Omental fat pad (tissue), 3 donors: ENCODE measurements at regions not wholly inside any gene's neighbourhood (a gene's known extent, or its start where the extent isn't known, plus 50 kb on each side); places are given as distances from the start of the nearest gene placed in this dataset.

ENCODE experiments used
- ATAC-seq: fragments of 150-250 bp; one replicate; pipeline ENCODE4 v1.9.1; 2016; ENCODE audit warnings: mild to moderate bottlenecking, moderate library complexity; ENCODE audit not compliant: low FRiP score
- DNase-seq: peaks from one replicate; pipeline ENCODE4 v3.0.0-alpha.2; 2019; ENCODE audit warnings: low spot score
- TF ChIP-seq, protein P1 (sequence below), 3 donors: fragments of 450-650 bp; IDR thresholded peaks; one replicate each; pipeline ENCODE4 v1.5.1; 2016 to 2017; ENCODE audit warnings: antibody characterized with exemption in 3 of 3, mild to moderate bottlenecking in 3 of 3, moderate library complexity in 2 of 3

DNA sequence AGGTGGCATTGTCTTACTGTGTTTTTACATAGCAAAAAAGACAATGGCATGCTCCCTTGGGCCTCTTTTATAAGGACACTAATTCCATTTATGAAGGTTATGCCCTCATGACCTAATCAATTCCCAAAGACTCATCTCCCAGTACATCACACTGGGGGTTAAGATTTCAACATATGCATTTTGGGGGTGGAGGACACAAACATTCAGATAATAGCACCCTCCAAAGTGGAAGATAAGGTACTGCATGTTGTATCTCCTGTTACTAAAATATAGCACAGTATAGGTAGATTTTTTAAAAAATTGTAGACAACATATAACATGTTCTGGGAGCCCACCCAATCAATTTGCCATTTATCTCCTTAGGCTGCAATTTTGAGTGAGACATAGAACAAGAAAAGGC lies 221.2 kb downstream of the LIG4 start:
- ATAC-seq: no peak
- TF ChIP-seq, protein P1, sequence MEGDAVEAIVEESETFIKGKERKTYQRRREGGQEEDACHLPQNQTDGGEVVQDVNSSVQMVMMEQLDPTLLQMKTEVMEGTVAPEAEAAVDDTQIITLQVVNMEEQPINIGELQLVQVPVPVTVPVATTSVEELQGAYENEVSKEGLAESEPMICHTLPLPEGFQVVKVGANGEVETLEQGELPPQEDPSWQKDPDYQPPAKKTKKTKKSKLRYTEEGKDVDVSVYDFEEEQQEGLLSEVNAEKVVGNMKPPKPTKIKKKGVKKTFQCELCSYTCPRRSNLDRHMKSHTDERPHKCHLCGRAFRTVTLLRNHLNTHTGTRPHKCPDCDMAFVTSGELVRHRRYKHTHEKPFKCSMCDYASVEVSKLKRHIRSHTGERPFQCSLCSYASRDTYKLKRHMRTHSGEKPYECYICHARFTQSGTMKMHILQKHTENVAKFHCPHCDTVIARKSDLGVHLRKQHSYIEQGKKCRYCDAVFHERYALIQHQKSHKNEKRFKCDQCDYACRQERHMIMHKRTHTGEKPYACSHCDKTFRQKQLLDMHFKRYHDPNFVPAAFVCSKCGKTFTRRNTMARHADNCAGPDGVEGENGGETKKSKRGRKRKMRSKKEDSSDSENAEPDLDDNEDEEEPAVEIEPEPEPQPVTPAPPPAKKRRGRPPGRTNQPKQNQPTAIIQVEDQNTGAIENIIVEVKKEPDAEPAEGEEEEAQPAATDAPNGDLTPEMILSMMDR (IDR thresholded peaks at IDR 0.05): no peak
- DNase-seq: no peak

DNA sequence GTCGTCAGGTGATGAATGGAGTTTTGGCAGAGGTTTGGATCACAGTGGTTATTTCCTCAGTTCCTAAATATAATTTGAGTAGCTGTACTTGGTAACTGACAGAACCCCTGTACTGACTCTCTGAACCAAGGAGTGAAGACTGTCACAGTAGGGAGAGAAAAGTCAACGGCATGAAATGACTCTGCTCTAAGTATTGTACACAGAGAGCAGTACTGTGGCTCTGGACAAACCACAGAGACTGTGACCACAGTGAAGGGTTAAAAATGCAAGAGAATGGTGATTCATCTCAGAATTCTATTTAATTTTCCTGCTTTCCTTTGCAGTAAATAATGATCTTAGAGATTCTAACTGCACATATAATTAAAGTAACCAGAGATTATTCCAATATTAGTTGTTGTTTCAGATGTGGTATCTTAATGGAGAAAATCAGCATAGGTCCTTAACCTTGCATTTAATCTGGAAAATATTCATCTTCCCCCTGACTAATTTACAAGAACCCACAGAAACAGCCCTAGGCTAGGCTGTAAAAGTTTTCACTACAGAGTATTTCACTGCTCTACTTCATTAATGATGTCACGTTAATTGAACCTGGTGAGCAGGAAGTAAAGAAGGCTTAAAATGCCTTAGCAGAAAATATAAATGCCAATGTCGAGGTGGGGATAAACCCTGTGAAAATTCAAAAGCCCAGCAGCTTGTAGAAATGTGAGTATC lies 221.9 kb downstream of the LIG4 start:
- TF ChIP-seq, protein P1 (IDR thresholded peaks at IDR 0.05): no peak
- no peak for DNase-seq
- no peak for ATAC-seq

DNA sequence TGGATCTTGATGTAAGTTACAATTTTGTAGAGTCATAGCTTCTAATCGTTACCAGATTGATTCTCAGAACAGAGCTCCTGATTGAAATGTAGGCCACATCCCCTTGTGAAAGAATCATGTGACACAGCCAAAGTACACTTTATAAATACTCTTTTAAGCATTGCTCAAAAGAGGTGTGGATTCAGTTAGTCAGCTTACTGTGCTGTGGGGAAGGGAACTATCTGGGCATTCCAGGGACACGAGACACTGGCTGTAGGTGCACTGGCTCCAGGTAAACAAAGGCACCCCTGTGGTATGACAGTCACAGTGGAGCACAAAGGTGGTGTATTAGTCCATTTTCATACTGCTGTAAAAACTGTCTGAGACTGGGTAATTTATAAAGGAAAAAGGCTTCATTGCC lies 222.8 kb downstream of the LIG4 start:
- TF ChIP-seq, protein P1 (IDR thresholded peaks at IDR 0.05): no peak
- DNase-seq (no peak), ATAC-seq (no peak)

DNA sequence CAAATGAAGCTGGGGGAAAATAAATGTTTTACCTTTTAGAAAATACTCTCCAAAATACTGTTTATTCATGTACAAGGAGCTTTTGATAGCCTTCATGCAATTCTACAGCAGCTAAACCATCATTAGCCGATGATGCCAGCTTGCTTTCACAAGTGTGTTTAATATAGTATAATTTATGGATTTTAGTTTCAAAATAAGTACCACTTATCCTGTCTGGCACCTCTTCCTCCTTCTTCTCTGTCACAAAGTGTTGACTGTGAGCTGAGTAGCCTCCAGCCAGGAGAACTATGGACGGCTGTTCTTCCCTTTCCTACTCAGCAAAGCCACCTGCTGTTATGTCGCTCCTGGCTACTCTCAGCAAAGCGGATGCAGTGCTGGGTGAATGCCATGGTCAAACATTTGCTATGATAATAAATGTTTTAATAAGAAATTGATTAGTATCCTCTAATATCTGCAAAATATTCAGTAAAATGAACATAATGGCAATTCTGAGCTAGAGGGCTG lies 238.2 kb downstream of the LIG4 start:
- ATAC-seq (no peak), DNase-seq (no peak)
- TF ChIP-seq, protein P1 (IDR thresholded peaks at IDR 0.05): no peak

DNA sequence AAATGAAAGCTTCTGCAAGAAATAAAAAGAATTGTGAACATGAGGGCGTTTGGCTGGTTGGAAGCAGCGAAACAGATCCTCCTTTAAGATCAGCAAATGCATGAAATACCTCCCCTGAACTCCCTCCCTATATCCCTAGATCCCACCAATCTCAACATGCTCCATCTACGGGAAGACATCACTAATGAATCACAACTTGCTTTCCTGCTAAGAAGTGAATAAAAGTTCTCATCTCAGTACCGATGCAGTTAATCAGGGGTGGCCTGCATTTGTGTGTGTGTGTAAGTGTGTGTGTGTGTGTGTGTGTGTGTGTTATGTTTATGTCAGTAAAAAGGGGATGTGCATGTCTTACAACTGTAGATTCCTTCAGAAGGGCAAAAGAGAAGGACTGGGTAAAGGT lies 238.7 kb downstream of the LIG4 start:
- DNase-seq: no peak
- no peak for ATAC-seq
- TF ChIP-seq, protein P1 (IDR thresholded peaks at IDR 0.05): no peak

DNA sequence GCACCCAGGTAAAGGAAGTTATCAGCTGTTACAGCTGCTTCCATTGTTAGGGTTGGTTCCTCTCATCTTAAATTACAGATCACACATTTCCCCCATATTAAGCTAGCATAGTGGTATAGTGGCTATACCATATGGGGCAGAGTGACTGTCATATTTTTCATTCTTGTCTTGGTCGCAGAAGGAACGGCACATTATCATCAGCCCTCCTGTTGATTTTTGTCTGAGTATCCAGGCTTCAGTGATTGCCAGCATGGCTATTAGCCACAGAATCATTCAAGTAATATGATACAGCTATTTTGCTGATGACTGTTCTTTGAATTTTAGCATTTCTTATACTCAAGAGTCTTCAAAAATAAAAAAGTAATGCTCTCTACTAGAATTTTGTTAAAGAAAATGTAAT lies 240.9 kb downstream of the LIG4 start:
- ATAC-seq (no peak), DNase-seq (no peak)
- TF ChIP-seq, protein P1 (IDR thresholded peaks at IDR 0.05): no peak

DNA sequence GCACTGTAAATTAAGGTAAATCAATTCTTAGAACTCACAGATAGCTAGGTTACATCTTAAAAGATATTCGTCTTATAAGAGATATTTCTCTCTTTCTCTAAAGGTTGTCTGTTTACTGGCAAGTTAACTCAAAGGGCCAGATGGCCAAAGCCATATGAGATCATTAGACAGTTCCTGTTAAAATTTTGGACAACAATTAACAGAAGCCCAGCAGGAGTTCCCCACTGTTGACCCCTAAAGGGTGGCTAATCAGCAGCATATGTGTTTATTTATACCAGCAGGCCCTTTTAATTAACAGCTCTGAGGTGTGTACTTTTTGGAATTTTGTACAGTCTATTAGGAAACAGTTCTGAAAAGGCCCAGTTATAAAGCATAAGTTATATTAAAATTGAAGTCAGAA lies 245.8 kb downstream of the LIG4 start:
- TF ChIP-seq, protein P1 (IDR thresholded peaks at IDR 0.05): no peak
- no peak for DNase-seq
- ATAC-seq: no peak
